NB4 (cell line): ENCODE measurements at regions not wholly inside any gene's neighbourhood (a gene's known extent, or its start where the extent isn't known, plus 50 kb on each side); places are given as distances from the start of the nearest gene placed in this dataset.

Experiments used
- DNase-seq: peaks from one replicate; pipeline ENCODE4 v3.0.0; 2010; ENCODE audit warnings: low read depth
- H3K4me3 ChIP-seq: one replicate; pipeline ENCODE4 v1.5.1; 2011; ENCODE audit warnings: mild to moderate bottlenecking, low read depth, low read length, moderate library complexity
- CTCF ChIP-seq: IDR thresholded peaks from one replicate; pipeline ENCODE4 v1.5.1; 2012; ENCODE audit warnings: low read depth, low read length
- MAX ChIP-seq: IDR thresholded peaks from 2 replicates; pipeline ENCODE4 v1.6.1; 2011; ENCODE audit warnings: low read depth, low read length
- MYC ChIP-seq: IDR thresholded peaks from 2 replicates; pipeline ENCODE4 v1.6.1; 2011; ENCODE audit warnings: low read depth, low read length
- POLR2A ChIP-seq: IDR thresholded peaks from 2 replicates; pipeline ENCODE4 v1.6.1; 2011; ENCODE audit warnings: mild to moderate bottlenecking; ENCODE audit not compliant: insufficient read length; ENCODE audit errors: extremely low read depth

- no peak for DNase-seq
These were observed 134.6 kb upstream of the CCN2 start for GRCh38 chr6:132085731-132086130.

GRCh38 chr6:132084811-132085509, 133.8 kb upstream of the CCN2 start:
- TF ChIP-seq POLR2A = no peak
- no peak for TF ChIP-seq MYC
- TF ChIP-seq MAX = no peak
- TF ChIP-seq CTCF = no peak
- no peak overlapping the region for H3K4me3 ChIP-seq
- DNase-seq = no peak

More at GRCh38 chr6:132085731-132086130, 134.6 kb upstream of the CCN2 start:
- no peak overlapping the region for H3K4me3 ChIP-seq
- no peak for TF ChIP-seq MAX
- no peak for TF ChIP-seq POLR2A
- no peak for TF ChIP-seq CTCF
- no peak for TF ChIP-seq MYC

GRCh38 chr6:132082421-132082820, 131.2 kb upstream of the CCN2 start:
- H3K4me3 ChIP-seq = no peak overlapping the region
- no peak for DNase-seq
- TF ChIP-seq CTCF = no peak
- no peak for TF ChIP-seq MYC
- TF ChIP-seq MAX = no peak

- H3K4me3 ChIP-seq = no peak overlapping the region
- DNase-seq = no peak
- TF ChIP-seq MYC (no peak), POLR2A (no peak), MAX (no peak), CTCF (no peak)
These were observed 130.2 kb upstream of the CCN2 start for GRCh38 chr6:132081338-132081737.

- no peak for DNase-seq
- no peak overlapping the region for H3K4me3 ChIP-seq
- TF ChIP-seq POLR2A = no peak
- no peak for TF ChIP-seq MAX
- TF ChIP-seq CTCF = no peak
- no peak for TF ChIP-seq MYC
These were observed 128.1 kb upstream of the CCN2 start for GRCh38 chr6:132079286-132079685.

GRCh38 chr6:132076452-132076851, 125.3 kb upstream of the CCN2 start:
- DNase-seq = no peak
- TF ChIP-seq MYC (no peak), POLR2A (no peak), CTCF (no peak), MAX (no peak)
- no peak overlapping the region for H3K4me3 ChIP-seq
